ENCODE measurements at regions not wholly inside any gene's neighbourhood (a gene's known extent, or its start where the extent isn't known, plus 50 kb on each side); places are given as distances from the start of the nearest gene placed in this dataset.
"Not testable (repeated sequence)": the region's sequence is repeated elsewhere in the genome, so short reads cannot be mapped to it uniquely, and the experiment has no call there.

DNA sequence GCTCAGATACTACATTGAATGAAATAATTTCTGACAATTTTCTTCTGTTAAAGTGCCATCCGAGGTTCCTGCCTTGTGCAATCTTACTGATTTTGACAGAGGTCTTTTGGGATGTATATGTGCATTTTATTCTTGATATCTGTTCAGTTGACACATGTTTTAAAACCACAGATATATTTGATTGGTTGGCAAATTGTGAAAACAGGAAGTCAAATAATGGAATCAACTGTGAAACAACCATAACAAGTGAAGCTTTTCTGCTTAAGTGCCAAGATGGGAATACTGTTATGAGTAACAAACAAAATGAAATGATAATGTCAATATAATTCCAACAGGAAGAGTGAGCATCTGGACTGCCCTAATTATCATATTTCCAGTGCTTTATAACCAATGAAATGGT is 84.9 kb upstream of the TET2 start:
- no peak for DNase-seq
- Mint-ChIP-seq H3K4me3 (no peak overlapping the region), H3K9me3 (no peaks in the 10 kb centered on the region), H3K36me3 (ENCODE audit: insufficient read depth) (no peaks in the 10 kb centered on the region), H3K4me1 (ENCODE audit: low read depth) (peaks cover 44% of the 10 kb centered on the region), H3K27me3 (ENCODE audit: low read depth) (no peaks in the 10 kb centered on the region)
- no peak for ATAC-seq

DNA sequence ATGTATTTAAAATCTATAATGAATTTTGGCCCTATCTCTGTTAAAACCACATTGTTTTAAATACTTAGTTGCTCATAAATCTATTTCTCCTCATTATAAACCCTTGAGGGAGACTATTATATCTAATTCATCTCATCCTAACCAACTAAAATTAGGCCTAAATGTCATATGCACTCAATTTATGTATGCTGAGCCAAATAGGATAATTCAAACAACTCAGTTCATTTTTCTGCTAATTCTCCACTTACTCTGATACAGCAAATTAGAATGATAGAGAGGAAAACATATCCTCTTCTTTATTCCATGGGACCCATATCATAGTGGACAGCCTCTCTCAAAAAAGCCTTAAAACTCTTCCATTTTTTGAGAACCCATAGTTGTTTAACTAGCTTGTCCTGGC is 80.3 kb upstream of the TET2 start:
- ATAC-seq, result no peak
- no peaks in the 10 kb centered on the region for H3K9me3 Mint-ChIP-seq
- H3K4me1 Mint-ChIP-seq (ENCODE audit: low read depth), result peaks cover 6% of the 10 kb centered on the region

DNA sequence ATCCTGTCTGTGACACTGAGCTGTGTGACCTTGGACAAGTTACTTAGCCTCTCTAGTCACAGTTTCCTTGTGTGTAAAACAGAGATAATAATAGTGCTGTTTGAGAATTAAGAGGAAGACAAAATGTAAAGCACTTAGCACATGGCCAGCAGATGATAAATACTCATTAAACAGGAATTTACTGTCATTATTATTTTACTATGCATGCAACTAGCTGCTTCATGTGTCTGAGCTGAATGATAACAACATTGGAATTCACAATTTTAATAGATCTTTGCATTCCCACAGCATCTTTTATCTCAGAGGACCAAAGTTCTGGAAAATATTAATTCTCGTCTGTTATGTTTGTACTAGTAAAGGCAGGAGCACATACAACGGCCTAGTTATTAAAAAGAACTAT is 79.2 kb upstream of the TET2 start:
- Mint-ChIP-seq H3K4me1 (ENCODE audit: low read depth) (no peaks in the 10 kb centered on the region), H3K4me3 (no peak overlapping the region), H3K36me3 (ENCODE audit: insufficient read depth) (no peaks in the 10 kb centered on the region), H3K27me3 (ENCODE audit: low read depth) (no peaks in the 10 kb centered on the region), H3K9me3 (no peaks in the 10 kb centered on the region)
- DNase-seq, result no peak
- no peak for ATAC-seq

More for the DNA sequence above, 80.3 kb upstream of the TET2 start:
- no peaks in the 10 kb centered on the region for H3K27me3 Mint-ChIP-seq (ENCODE audit: low read depth)
- no peaks in the 10 kb centered on the region for H3K36me3 Mint-ChIP-seq (ENCODE audit: insufficient read depth)
- no peak overlapping the region for H3K4me3 Mint-ChIP-seq
- no peak for DNase-seq

DNA sequence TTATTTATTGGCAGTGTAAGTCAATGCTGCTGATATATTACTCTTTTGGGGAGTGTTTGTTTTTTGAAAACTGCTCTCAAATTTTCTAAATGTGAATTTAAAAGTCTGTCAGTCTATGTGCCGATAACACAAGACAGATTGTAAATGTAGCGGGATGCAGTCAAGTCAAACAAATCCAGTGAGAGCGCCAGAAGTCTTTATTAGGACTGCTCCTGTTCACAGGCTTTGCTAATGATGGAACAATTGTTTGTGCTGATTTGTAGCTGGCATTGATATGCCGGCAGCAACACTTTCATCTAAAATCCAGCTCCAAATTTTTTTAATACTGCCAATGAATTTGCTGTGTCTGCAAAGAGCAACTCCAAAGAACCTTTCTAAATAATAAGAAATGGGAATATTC is 78.7 kb upstream of the TET2 start:
- ATAC-seq (no peak), DNase-seq (no peak)
- no peaks in the 10 kb centered on the region for H3K27me3 Mint-ChIP-seq (ENCODE audit: low read depth)
- H3K9me3 Mint-ChIP-seq, result no peaks in the 10 kb centered on the region
- H3K4me3 Mint-ChIP-seq, result no peak overlapping the region
- H3K36me3 Mint-ChIP-seq (ENCODE audit: insufficient read depth), result no peaks in the 10 kb centered on the region
- H3K4me1 Mint-ChIP-seq (ENCODE audit: low read depth), result no peaks in the 10 kb centered on the region

DNA sequence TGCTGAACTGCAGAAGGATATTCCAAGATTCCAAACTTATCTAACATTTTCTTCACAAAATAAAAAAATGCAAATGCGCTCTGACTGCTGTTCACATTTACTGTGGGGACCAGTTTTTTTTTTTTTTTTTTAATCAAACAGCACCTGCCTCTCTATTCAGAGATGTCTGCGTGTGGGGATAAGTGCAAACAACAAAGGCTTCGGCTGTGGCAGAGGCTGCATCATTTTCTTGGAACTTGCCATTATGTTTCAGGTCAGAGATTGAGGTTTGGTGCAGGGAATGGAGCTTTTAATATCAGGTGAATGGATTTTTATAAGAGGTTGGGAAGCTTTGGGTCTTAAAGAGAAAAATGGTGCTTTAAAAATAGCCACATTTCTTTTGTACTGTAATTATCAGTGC is 78.2 kb upstream of the TET2 start:
- no peak for DNase-seq
- Mint-ChIP-seq H3K36me3 (ENCODE audit: insufficient read depth) (no peaks in the 10 kb centered on the region), H3K27me3 (ENCODE audit: low read depth) (no peaks in the 10 kb centered on the region), H3K9me3 (no peaks in the 10 kb centered on the region), H3K4me3 (no peak overlapping the region), H3K4me1 (ENCODE audit: low read depth) (no peaks in the 10 kb centered on the region)
- no peak for ATAC-seq

DNA sequence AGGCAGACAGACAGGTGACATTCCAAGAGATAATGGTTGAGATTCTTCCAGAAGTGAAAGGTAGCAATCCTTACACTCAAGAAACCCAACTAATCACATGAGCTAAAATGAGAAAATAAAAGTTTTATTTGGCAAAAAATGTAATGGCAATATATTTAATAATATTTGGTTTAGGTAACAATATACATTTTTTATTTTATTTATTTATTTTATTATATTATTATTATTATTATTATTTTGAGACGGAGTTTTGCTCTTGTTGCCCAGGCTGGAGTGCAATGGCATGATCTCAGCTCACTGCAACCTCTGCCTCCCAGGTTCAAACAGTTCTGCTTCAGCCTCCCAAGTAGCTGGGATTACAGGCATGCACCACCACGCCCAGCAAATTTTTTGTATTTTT is 74.6 kb upstream of the TET2 start:
- not testable (repeated sequence) for H3K4me1 Mint-ChIP-seq (ENCODE audit: low read depth); H3K4me3 Mint-ChIP-seq; H3K36me3 Mint-ChIP-seq (ENCODE audit: insufficient read depth); ATAC-seq; H3K9me3 Mint-ChIP-seq; H3K27me3 Mint-ChIP-seq (ENCODE audit: low read depth); DNase-seq

DNA sequence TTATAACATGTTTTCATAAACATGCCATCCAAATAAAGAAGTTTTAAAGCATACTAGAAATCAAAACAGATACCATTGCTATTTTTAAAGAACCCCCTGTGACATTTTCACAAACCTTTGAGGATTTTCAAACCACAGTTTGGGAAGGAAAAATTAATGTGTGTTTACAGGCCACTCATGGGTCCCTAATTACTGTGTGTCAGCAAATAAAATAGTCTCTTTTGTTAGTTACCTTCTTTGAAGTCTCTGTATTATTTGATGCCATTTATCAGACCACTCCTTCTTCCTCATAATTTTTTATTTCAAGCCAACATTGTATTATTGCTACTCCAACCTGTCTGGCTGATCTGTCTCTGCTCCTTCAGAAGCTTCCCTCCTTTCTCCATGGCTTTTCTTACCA is 72.6 kb upstream of the TET2 start:
- no peak for DNase-seq
- H3K27me3 Mint-ChIP-seq (ENCODE audit: low read depth), result no peaks in the 10 kb centered on the region
- no peaks in the 10 kb centered on the region for H3K4me1 Mint-ChIP-seq (ENCODE audit: low read depth)
- H3K36me3 Mint-ChIP-seq (ENCODE audit: insufficient read depth), result no peaks in the 10 kb centered on the region
- no peak overlapping the region for H3K4me3 Mint-ChIP-seq
- no peaks in the 10 kb centered on the region for H3K9me3 Mint-ChIP-seq
- ATAC-seq, result no peak

DNA sequence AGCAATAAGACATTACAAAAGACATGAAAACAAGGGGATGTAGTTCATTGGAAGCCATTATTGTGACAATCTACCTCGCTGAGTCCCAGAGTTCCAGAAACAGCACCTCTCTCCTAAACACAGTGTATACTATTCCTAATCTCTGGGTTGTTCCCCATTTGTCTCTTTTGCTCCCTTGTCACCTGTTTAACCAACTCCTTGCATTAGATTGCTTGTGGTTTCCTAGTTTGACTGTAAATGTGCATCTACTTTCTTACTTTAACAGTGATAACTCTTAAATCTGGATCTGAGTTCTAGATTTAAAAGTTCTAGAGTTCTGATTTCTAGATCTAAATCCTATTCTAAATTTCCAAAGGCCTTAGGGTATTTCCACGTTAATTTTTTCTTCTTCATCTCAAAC is 71.6 kb upstream of the TET2 start:
- no peak for DNase-seq
- Mint-ChIP-seq H3K4me1 (ENCODE audit: low read depth) (no peaks in the 10 kb centered on the region), H3K9me3 (no peaks in the 10 kb centered on the region), H3K27me3 (ENCODE audit: low read depth) (no peaks in the 10 kb centered on the region), H3K4me3 (no peak overlapping the region), H3K36me3 (ENCODE audit: insufficient read depth) (no peaks in the 10 kb centered on the region)
- no peak for ATAC-seq

DNA sequence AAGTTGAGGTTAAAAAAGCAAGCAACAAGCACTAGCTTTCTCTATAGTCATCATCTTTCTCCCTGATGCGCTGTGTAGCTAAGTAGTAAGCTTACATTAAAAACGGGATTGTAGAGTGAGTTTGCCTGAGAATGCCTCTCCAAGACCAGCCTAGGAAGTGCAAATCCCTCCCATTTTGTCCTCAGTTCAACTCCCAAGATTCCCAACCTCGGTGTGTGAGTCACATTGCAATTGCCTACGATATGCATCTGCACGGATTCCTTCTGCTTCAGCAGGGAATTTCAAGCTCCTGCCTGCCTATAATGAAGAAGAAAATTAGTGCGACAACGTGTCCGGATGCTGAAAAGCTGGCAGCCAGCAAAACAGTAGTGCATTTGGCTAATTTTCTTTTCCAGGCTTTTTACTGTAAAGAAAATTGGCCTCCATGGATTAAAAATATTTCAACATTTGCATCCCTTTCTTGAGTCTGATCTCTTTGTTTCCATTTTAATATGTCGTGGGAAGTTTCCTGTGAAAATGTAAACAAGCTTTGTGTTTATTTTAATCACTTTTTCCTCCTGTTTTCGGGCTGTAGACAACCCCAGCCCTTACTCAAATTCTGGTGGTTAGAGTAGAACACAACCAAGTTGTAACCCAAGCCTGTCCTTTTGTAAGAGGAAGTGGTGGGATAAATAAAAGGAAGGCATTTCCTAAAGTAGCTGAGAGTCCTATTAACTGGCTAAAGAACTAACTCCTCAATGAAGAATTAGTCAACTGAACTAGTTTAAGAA is 58.4 kb upstream of the TET2 start:
- no peak for ATAC-seq
- peaks cover 11% of the 10 kb centered on the region for H3K27me3 Mint-ChIP-seq (ENCODE audit: low read depth)
- H3K36me3 Mint-ChIP-seq (ENCODE audit: insufficient read depth), result peaks cover 2% of the 10 kb centered on the region
- no peak overlapping the region for H3K4me3 Mint-ChIP-seq
- peaks cover 18% of the 10 kb centered on the region for H3K9me3 Mint-ChIP-seq
- no peaks in the 10 kb centered on the region for H3K4me1 Mint-ChIP-seq (ENCODE audit: low read depth)
- no peak for DNase-seq

DNA sequence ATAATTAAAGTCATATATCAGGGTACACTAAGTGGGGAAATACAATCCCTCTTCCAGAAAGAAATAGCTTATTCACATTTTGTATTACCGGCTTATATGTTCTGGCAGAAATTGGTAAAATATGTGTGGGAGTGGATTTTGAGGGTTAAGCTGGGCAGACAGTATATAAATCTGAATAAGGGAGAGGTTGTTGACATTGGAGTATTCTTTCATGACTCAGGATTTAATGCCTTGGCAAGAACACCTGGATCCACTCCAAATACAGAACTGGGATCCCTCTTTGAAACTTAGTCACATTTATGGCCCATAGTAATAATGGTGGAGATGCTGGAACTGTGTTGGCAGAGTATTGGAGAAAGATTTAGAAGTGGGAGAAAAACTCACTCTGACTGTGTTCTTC is 54.3 kb upstream of the TET2 start:
- Mint-ChIP-seq H3K4me3 (no peak overlapping the region), H3K27me3 (ENCODE audit: low read depth) (peaks cover 6% of the 10 kb centered on the region), H3K36me3 (ENCODE audit: insufficient read depth) (peaks cover 2% of the 10 kb centered on the region), H3K4me1 (ENCODE audit: low read depth) (no peaks in the 10 kb centered on the region), H3K9me3 (peaks cover 13% of the 10 kb centered on the region)
- DNase-seq (no peak), ATAC-seq (no peak)

DNA sequence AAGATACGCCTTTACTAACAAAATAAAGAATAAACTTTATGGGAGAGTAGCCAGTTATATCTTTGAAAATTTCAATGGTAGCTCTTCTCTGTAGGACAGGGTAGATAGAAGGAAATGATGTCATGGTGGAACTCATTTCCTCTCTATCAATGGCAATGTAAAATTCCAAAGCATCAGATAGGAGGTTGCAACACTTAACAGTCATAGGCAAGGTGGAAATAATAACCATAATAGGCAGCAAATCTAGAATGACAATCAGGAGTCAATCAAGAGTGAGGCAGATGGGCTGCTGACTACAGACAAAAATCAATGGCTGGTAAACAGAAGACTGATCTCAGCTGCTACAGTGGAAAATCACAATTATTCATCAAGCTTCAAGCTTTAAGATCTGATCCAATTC is 53.9 kb upstream of the TET2 start:
- H3K9me3 Mint-ChIP-seq, result peaks cover 14% of the 10 kb centered on the region
- peaks cover 2% of the 10 kb centered on the region for H3K36me3 Mint-ChIP-seq (ENCODE audit: insufficient read depth)
- ATAC-seq (no peak), DNase-seq (no peak)
- H3K27me3 Mint-ChIP-seq (ENCODE audit: low read depth), result peaks cover 3% of the 10 kb centered on the region
- H3K4me1 Mint-ChIP-seq (ENCODE audit: low read depth), result no peaks in the 10 kb centered on the region
- H3K4me3 Mint-ChIP-seq, result no peak overlapping the region

DNA sequence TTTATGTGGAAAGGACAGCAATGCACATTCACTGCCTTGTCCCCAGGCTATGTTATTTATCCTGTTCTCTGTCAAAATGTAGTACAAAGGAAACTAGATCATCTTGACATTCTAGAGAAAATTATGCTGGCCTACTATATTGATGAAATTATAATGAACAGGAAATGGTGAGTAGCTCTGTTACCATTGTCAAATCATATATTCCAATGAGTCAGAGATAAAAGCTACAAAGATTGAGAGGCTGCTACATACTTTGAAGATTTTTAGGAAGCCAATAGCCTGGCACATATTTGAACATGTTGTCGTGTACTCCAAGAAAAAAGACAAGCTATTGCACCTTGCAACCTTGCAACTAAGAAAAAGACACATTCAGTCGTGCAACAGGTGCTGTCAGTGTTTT is 52.7 kb upstream of the TET2 start:
- no peaks in the 10 kb centered on the region for H3K4me1 Mint-ChIP-seq (ENCODE audit: low read depth)
- H3K27me3 Mint-ChIP-seq (ENCODE audit: low read depth), result peaks cover 3% of the 10 kb centered on the region
- ATAC-seq (no peak), DNase-seq (no peak)
- H3K9me3 Mint-ChIP-seq, result peaks cover 23% of the 10 kb centered on the region
- no peak overlapping the region for H3K4me3 Mint-ChIP-seq
- H3K36me3 Mint-ChIP-seq (ENCODE audit: insufficient read depth), result peaks cover 2% of the 10 kb centered on the region

Data from activated T-cell treated with anti-CD3 and anti-CD28 coated beads, Interleukin-2, amount 50 U/mL, for 4 hours (primary cell).